Endodermal cell (in vitro differentiated cells): ENCODE measurements at regions not wholly inside any gene's neighbourhood (a gene's known extent, or its start where the extent isn't known, plus 50 kb on each side); places are given as distances from the start of the nearest gene placed in this dataset.

ENCODE experiments used
- DNase-seq: peaks from one replicate; pipeline ENCODE4 v3.0.0-alpha.2; 2017
- H3K27ac ChIP-seq: 2 replicates; pipeline ENCODE4 v1.5.1; 2013; ENCODE audit warnings: mild to moderate bottlenecking, low read depth, low read length, moderate library complexity
- H3K27me3 ChIP-seq: 2 replicates; pipeline ENCODE4 v1.6.1; 2013; ENCODE audit warnings: mild to moderate bottlenecking, low read length, moderate library complexity; ENCODE audit not compliant: insufficient read depth, control insufficient read depth, poor library complexity, severe bottlenecking
- H3K36me3 ChIP-seq: 2 replicates; pipeline ENCODE4 v1.7.0; 2013; ENCODE audit warnings: mild to moderate bottlenecking, low read length, moderate library complexity; ENCODE audit not compliant: control insufficient read depth, insufficient read depth
- H3K4me1 ChIP-seq: one replicate; pipeline ENCODE4 v1.7.0; 2013; ENCODE audit warnings: low read length; ENCODE audit not compliant: control insufficient read depth, insufficient read depth
- H3K4me3 ChIP-seq: 2 replicates; pipeline ENCODE4 v1.5.1; 2013; ENCODE audit warnings: mild to moderate bottlenecking, low read length, moderate library complexity
- H3K9ac ChIP-seq: 2 replicates; pipeline ENCODE4 v1.6.1; 2013; ENCODE audit warnings: mild to moderate bottlenecking, low read length, moderate library complexity; ENCODE audit not compliant: poor library complexity, severe bottlenecking; ENCODE audit errors: extremely low read depth
- H3K9me3 ChIP-seq: 2 replicates; pipeline ENCODE4 v1.6.1; 2013; ENCODE audit warnings: mild to moderate bottlenecking, low read length, moderate library complexity; ENCODE audit not compliant: control insufficient read depth
- H3K27ac Mint-ChIP-seq: 2 replicates; pipeline ENCODE4 v1.8.0; 2020; ENCODE audit warnings: mixed read lengths
- H3K27me3 Mint-ChIP-seq: 2 replicates; pipeline ENCODE4 v1.8.0; 2021; ENCODE audit warnings: mild to moderate bottlenecking, mixed read lengths; ENCODE audit not compliant: insufficient read depth
- H3K36me3 Mint-ChIP-seq: 2 replicates; pipeline ENCODE4 v1.8.0; 2020; ENCODE audit warnings: low read depth, mixed read lengths
- H3K4me1 Mint-ChIP-seq: 2 replicates; pipeline ENCODE4 v1.8.0; 2020; ENCODE audit warnings: mixed read lengths
- H3K4me3 Mint-ChIP-seq: 2 replicates; pipeline ENCODE4 v1.8.0; 2020; ENCODE audit warnings: mild to moderate bottlenecking, moderate library complexity, mixed read lengths
- H3K9me3 Mint-ChIP-seq: 2 replicates; pipeline ENCODE4 v1.8.0; 2020; ENCODE audit warnings: mild to moderate bottlenecking, mixed read lengths
- WGBS, 2 experiments: methylation state at CpG; one replicate each; pipeline versions ENCODE4 v1.1.5 to v1.1.7; 2013; ENCODE audit warnings: missing lambda C conversion rate in 2 of 2, mixed read lengths in 1 of 2; ENCODE audit not compliant: insufficient coverage in 1 of 2, insufficient read length in 1 of 2; 5-methylcytosine and 5-hydroxymethylcytosine counted together
- TF ChIP-seq, protein P1 (sequence below): fragments of 200-600 bp; sonication (generic); conservative IDR thresholded peaks from 2 replicates; pipeline ENCODE4 v1.5.0; 2021; ENCODE audit warnings: antibody characterized with exemption, mild to moderate bottlenecking

DNA sequence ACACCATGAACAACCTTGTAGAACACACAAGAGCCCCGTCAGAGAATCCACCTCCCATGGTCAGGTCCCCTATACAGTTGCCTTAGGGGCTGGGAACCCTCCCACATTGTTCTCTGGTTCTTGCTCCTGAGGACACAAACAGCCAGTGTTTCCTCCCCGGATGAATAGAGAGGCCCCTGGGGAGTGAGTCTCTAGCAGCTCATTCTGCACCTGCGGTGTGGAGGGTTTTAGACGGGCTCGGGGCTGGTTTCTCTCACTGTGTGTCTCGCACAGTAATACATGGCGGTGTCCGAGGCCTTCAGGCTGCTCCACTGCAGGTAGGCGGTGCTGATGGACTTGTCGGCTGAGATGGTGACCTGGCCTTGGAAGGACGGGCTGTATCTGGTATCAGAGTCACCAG lies 1052.1 kb downstream of the TMEM121 start:
- H3K9me3 Mint-ChIP-seq = peaks cover 97% of the 10 kb centered on the region
- Histone ChIP-seq H3K27ac (no peak overlapping the region), H3K27me3 (no peaks in the 10 kb centered on the region), H3K36me3 (no peaks in the 10 kb centered on the region), H3K4me3 (no peak overlapping the region), H3K4me1 (no peaks in the 10 kb centered on the region), H3K9ac (no peak overlapping the region), H3K9me3 (peaks cover 90% of the 10 kb centered on the region)
- no peak overlapping the region for H3K27ac Mint-ChIP-seq
- WGBS, 2 experiments = 82 to 86% methylated on average over 10 to 11 of the region's 11 CpGs
- no peaks in the 10 kb centered on the region for H3K36me3 Mint-ChIP-seq
- no peak overlapping the region for H3K4me3 Mint-ChIP-seq
- no peaks in the 10 kb centered on the region for H3K27me3 Mint-ChIP-seq
- H3K4me1 Mint-ChIP-seq = no peaks in the 10 kb centered on the region
- DNase-seq = no peak
- TF ChIP-seq, protein P1, sequence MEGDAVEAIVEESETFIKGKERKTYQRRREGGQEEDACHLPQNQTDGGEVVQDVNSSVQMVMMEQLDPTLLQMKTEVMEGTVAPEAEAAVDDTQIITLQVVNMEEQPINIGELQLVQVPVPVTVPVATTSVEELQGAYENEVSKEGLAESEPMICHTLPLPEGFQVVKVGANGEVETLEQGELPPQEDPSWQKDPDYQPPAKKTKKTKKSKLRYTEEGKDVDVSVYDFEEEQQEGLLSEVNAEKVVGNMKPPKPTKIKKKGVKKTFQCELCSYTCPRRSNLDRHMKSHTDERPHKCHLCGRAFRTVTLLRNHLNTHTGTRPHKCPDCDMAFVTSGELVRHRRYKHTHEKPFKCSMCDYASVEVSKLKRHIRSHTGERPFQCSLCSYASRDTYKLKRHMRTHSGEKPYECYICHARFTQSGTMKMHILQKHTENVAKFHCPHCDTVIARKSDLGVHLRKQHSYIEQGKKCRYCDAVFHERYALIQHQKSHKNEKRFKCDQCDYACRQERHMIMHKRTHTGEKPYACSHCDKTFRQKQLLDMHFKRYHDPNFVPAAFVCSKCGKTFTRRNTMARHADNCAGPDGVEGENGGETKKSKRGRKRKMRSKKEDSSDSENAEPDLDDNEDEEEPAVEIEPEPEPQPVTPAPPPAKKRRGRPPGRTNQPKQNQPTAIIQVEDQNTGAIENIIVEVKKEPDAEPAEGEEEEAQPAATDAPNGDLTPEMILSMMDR = no peak

DNA sequence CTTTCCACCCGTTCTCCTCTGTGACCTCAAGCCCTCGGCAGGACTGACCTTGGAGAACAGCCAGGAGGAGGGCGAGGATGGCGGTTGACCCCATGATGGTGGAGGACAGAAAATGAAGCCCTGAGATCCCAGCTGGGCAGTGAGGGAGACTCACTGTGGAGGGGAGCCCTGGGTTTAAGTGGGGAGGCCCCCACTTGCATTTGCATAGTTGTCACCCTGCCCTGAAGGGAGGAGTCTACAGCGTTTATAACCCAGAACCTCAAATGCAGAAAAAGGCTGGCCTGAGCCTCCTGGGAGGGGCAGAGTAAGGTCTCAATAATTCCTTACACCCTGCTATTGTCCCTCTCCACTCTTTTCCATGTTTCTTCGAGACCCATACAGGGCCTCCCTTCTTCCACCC lies 1052.7 kb downstream of the TMEM121 start:
- DNase-seq = no peak
- Histone ChIP-seq H3K9me3 (peaks cover 88% of the 10 kb centered on the region), H3K4me3 (no peak overlapping the region), H3K36me3 (no peaks in the 10 kb centered on the region), H3K27ac (no peak overlapping the region), H3K9ac (no peak overlapping the region), H3K4me1 (no peaks in the 10 kb centered on the region), H3K27me3 (no peaks in the 10 kb centered on the region)
- H3K4me3 Mint-ChIP-seq = no peak overlapping the region
- peaks cover 97% of the 10 kb centered on the region for H3K9me3 Mint-ChIP-seq
- 74 to 93% methylated on average over 2 to 6 of the region's 6 CpGs for WGBS, 2 experiments
- TF ChIP-seq, protein P1 = no peak
- no peaks in the 10 kb centered on the region for H3K36me3 Mint-ChIP-seq
- H3K27ac Mint-ChIP-seq = no peak overlapping the region
- H3K27me3 Mint-ChIP-seq = no peaks in the 10 kb centered on the region
- H3K4me1 Mint-ChIP-seq = no peaks in the 10 kb centered on the region

DNA sequence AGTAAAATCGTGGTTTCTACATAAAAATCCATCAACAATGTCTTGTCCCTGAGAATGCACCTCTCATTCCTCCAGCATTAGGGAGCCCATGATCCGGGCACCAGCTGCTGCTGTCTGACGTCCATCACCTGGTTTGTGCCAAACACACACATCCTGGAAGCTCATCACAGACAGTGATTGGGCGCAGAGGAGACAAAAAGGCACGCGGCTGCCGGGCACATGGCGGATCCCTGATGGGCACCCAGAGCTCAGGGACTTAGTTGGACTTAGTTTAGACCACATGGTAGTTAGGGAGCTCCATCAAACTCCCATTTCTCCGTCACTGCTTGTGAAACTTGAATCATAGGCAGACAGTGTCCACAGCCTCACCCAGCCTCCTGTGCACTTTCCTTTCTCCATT lies 1059.3 kb downstream of the TMEM121 start:
- H3K9me3 Mint-ChIP-seq = peaks cover 96% of the 10 kb centered on the region
- H3K36me3 Mint-ChIP-seq = no peaks in the 10 kb centered on the region

More for the DNA sequence above, 1059.3 kb downstream of the TMEM121 start:
- Histone ChIP-seq H3K9me3 (peaks cover 83% of the 10 kb centered on the region), H3K27me3 (no peaks in the 10 kb centered on the region), H3K4me1 (no peaks in the 10 kb centered on the region), H3K36me3 (no peaks in the 10 kb centered on the region), H3K27ac (no peak overlapping the region), H3K4me3 (no peak overlapping the region), H3K9ac (no peak overlapping the region)
- DNase-seq = no peak
- TF ChIP-seq, protein P1 = no peak
- Mint-ChIP-seq H3K27me3 (no peaks in the 10 kb centered on the region), H3K27ac (no peak overlapping the region), H3K4me1 (no peaks in the 10 kb centered on the region), H3K4me3 (no peak overlapping the region)
- 0 to 61% methylated on average over 1 to 9 of the region's 9 CpGs for WGBS, 2 experiments
